Germinal center (tissue), 1 donor: ENCODE measurements at regions not wholly inside any gene's neighbourhood (a gene's known extent, or its start where the extent isn't known, plus 50 kb on each side); places are given as distances from the start of the nearest gene placed in this dataset.
"Not testable (repeated sequence)": the region's sequence is repeated elsewhere in the genome, so short reads cannot be mapped to it uniquely, and the experiment has no call there.

Source experiments
- DNase-seq: peaks from one replicate; pipeline ENCODE4 v3.0.0; 2012; ENCODE audit warnings: mixed read lengths, low spot score

GRCh38 chr1:38787041-38787440 lies 72.5 kb downstream of the RRAGC start:
- no peak for DNase-seq

GRCh38 chr1:38786040-38786436 lies 73.5 kb downstream of the RRAGC start:
- no peak for DNase-seq

- no peak for DNase-seq
Observed at GRCh38 chr1:38785285-38786039, 74.1 kb downstream of the RRAGC start.

GRCh38 chr1:38784452-38785284 lies 74.9 kb downstream of the RRAGC start:
- no peak for DNase-seq

- no peak for DNase-seq
Observed at GRCh38 chr1:38783640-38784229, 75.8 kb downstream of the RRAGC start.

GRCh38 chr1:38781872-38782617 lies 77.5 kb downstream of the RRAGC start:
- no peak for DNase-seq

- no peak for DNase-seq
Observed at GRCh38 chr1:38780133-38780532, 79.4 kb downstream of the RRAGC start.

- no peak for DNase-seq
Observed at GRCh38 chr1:38779491-38779890, 80.1 kb downstream of the RRAGC start.

GRCh38 chr1:38778521-38778920 lies 81.1 kb downstream of the RRAGC start:
- no peak for DNase-seq

- no peak for DNase-seq
Observed at GRCh38 chr1:38778051-38778450, 81.5 kb downstream of the RRAGC start.

- no peak for DNase-seq
Observed at GRCh38 chr1:38777464-38777957, 82.1 kb downstream of the RRAGC start.

GRCh38 chr1:38776466-38777065 lies 83.0 kb downstream of the RRAGC start:
- DNase-seq: no peak

GRCh38 chr1:38775175-38775845 lies 84.3 kb downstream of the RRAGC start:
- no peak for DNase-seq

- no peak for DNase-seq
Observed at GRCh38 chr1:38773483-38773882, 86.1 kb downstream of the RRAGC start.

GRCh38 chr1:38772953-38773352 lies 86.6 kb downstream of the RRAGC start:
- DNase-seq: no peak

- DNase-seq: no peak
Observed at GRCh38 chr1:38772026-38772425, 87.5 kb downstream of the RRAGC start.

- DNase-seq: not testable (repeated sequence)
Observed at GRCh38 chr1:38770516-38771173, 88.9 kb downstream of the RRAGC start.

GRCh38 chr1:38766125-38766524 lies 93.4 kb downstream of the RRAGC start:
- DNase-seq: no peak

GRCh38 chr1:38763121-38763520 lies 96.5 kb downstream of the RRAGC start:
- no peak for DNase-seq

- DNase-seq: no peak
Observed at GRCh38 chr1:38760562-38760961, 99.0 kb downstream of the RRAGC start.

- DNase-seq: no peak
Observed at GRCh38 chr1:38758820-38759219, 100.8 kb downstream of the RRAGC start.
